Activated CD8-positive, alpha-beta T cell treated with anti-CD3 and anti-CD28 coated beads for 36 hours (primary cell): ENCODE measurements at regions not wholly inside any gene's neighbourhood (a gene's known extent, or its start where the extent isn't known, plus 50 kb on each side); places are given as distances from the start of the nearest gene placed in this dataset.

Source experiments
- ATAC-seq: fragments of 200-7000 bp; cut with Tn5 transposase; one replicate; pipeline ENCODE4 v1.10.0; 2021; ENCODE audit warnings: mild to moderate bottlenecking, moderate library complexity
- CTCF ChIA-PET: fragments of 350-600 bp; sonication (Branson Sonifier 250); formaldehyde crosslinking; loops from one replicate; lab custom pipeline; 2021; ENCODE audit warnings: antibody characterized with exemption; lab: Charles Lee
- POLR2A ChIA-PET: fragments of 350-600 bp; sonication (Branson Sonifier 250); formaldehyde crosslinking; loops from one replicate; lab custom pipeline; 2021; ENCODE audit warnings: antibody characterized with exemption; lab: Charles Lee
- DNase-seq: peaks from one replicate; pipeline ENCODE4 v3.0.0-alpha.2; 2020
- H3K27ac Mint-ChIP-seq: one replicate; pipeline ENCODE4 v1.8.0; 2021; ENCODE audit warnings: mild to moderate bottlenecking, mixed read lengths
- H3K27me3 Mint-ChIP-seq: one replicate; pipeline ENCODE4 v1.8.0; 2021; ENCODE audit warnings: mixed read lengths
- H3K36me3 Mint-ChIP-seq: one replicate; pipeline ENCODE4 v1.8.0; 2021; ENCODE audit warnings: low read depth, mixed read lengths
- H3K4me1 Mint-ChIP-seq: one replicate; pipeline ENCODE4 v1.8.0; 2021; ENCODE audit warnings: low read depth, mixed read lengths
- H3K4me3 Mint-ChIP-seq: one replicate; pipeline ENCODE4 v1.8.0; 2021; ENCODE audit warnings: mild to moderate bottlenecking, moderate library complexity, mixed read lengths
- H3K9me3 Mint-ChIP-seq: one replicate; pipeline ENCODE4 v1.8.0; 2021; ENCODE audit warnings: mixed read lengths
- CTCF ChIP-seq: fragments of 200-600 bp; IDR thresholded peaks from one replicate; pipeline ENCODE4 v1.8.0; 2022; ENCODE audit warnings: antibody characterized with exemption, mild to moderate bottlenecking
- intact Hi-C: fragments of 100-400 bp; cut with micrococcal nuclease; formaldehyde crosslinking; loops from one replicate; pipeline ENCODE4 v1.10.0; 2022

GRCh38 chr22:26753125-26753862, 95.9 kb downstream of the MIAT start:
- Mint-ChIP-seq H3K27ac (no peak overlapping the region), H3K4me1 (peaks cover 4% of the 10 kb centered on the region), H3K9me3 (peaks cover 7% of the 10 kb centered on the region), H3K27me3 (no peaks in the 10 kb centered on the region), H3K36me3 (peaks cover 9% of the 10 kb centered on the region), H3K4me3 (no peak overlapping the region)
- ATAC-seq (no peak), DNase-seq (no peak)
- ChIA-PET POLR2A (no interaction called here), CTCF (no interaction called here)
- intact Hi-C loops: no loop called here
- no peak for TF ChIP-seq CTCF

- intact Hi-C loops: no loop called here
These were observed 99.4 kb downstream of the MIAT start for GRCh38 chr22:26756675-26757293.

GRCh38 chr22:26757496-26757895, 100.1 kb downstream of the MIAT start:
- ChIA-PET CTCF (interaction anchor here (1.6 kb wide), 1 partner anchor 79 kb away, joined by 4 read pairs; no protein-coding TSS in a partner anchor), POLR2A (no interaction called here)
- H3K27me3 Mint-ChIP-seq: no peaks in the 10 kb centered on the region
- peaks cover 9% of the 10 kb centered on the region for H3K36me3 Mint-ChIP-seq
- peaks cover 7% of the 10 kb centered on the region for H3K9me3 Mint-ChIP-seq
- no peak overlapping the region for H3K4me3 Mint-ChIP-seq
- intact Hi-C loops: no loop called here
- no peak overlapping the region for H3K27ac Mint-ChIP-seq
- ATAC-seq (no peak), DNase-seq (no peak)
- no peak for TF ChIP-seq CTCF
- H3K4me1 Mint-ChIP-seq: peaks cover 5% of the 10 kb centered on the region

More at GRCh38 chr22:26756675-26757293, 99.4 kb downstream of the MIAT start:
- POLR2A ChIA-PET: interaction anchor here (1.3 kb wide), 1 partner anchor 77 kb away, joined by 3 read pairs; no protein-coding TSS in a partner anchor
- Mint-ChIP-seq H3K4me1 (peaks cover 5% of the 10 kb centered on the region), H3K9me3 (peaks cover 7% of the 10 kb centered on the region), H3K4me3 (no peak overlapping the region), H3K27me3 (no peaks in the 10 kb centered on the region), H3K36me3 (peaks cover 9% of the 10 kb centered on the region), H3K27ac (no peak overlapping the region)
- peak; percentile 82 for TF ChIP-seq CTCF
- ATAC-seq (peak; percentile 82), DNase-seq (peak; percentile 59)
- CTCF ChIA-PET: interaction anchor here (0.6 to 1.6 kb wide), 7 partner anchors 8 to 118 kb away, joined by 3 to 5 read pairs (median 4); no protein-coding TSS in a partner anchor

GRCh38 chr22:26762503-26763472, 105.4 kb downstream of the MIAT start:
- Mint-ChIP-seq H3K27ac (no peak overlapping the region), H3K4me3 (no peak overlapping the region), H3K36me3 (peaks cover 26% of the 10 kb centered on the region), H3K9me3 (peaks cover 7% of the 10 kb centered on the region), H3K4me1 (peaks cover 13% of the 10 kb centered on the region), H3K27me3 (no peaks in the 10 kb centered on the region)
- intact Hi-C loops: no loop called here
- DNase-seq (no peak), ATAC-seq (no peak)
- no peak for TF ChIP-seq CTCF
- ChIA-PET CTCF (no interaction called here), POLR2A (no interaction called here)
